ENCODE measurements at regions not wholly inside any gene's neighbourhood (a gene's known extent, or its start where the extent isn't known, plus 50 kb on each side); places are given as distances from the start of the nearest gene placed in this dataset.

DNA sequence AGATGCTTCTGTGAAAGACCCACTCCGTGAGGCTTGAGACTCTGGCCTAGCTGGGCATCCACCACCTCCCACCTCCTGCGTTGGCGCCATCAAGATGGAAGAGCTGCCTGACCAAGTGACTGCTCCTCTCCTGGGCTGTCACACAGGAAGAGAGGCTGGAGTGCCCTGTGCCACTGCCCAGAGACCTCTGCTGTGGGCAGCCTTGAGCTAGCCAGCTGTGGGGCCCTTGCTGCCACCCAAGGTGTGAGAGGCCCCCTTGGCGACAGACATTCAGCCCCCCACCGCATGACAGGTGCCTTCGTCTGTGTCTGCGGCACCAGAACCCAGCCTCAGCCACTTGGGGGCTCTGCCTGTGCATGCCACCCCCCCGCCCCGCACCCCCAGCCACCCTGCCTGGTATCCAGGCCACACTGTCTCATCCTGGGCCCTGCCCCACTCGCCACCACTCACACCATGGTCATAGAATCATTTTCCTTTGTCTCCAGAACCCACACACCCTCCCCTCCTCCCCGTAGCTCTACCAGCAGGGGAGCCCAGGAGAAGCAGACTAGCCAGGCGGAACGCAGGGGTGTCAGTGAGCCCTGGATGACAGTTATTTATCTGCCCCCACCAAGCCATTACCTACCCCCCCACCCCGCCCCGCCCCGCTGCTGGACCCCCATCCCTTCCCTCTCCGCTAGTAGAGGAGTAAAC is 120.9 kb upstream of the LHX1 start:
- no peak for TF ChIP-seq ZNF274 (IDR thresholded peaks at IDR 0.05; ENCODE audit: low read depth, low read length)
- TF ChIP-seq YY1 (IDR thresholded peaks at IDR 0.05; ENCODE audit: insufficient read depth, insufficient read length): no peak
- no peak for TF ChIP-seq SUZ12 (IDR thresholded peaks at IDR 0.05; ENCODE audit: extremely low read depth, insufficient read depth, insufficient read length)

All from NT2/D1 (cell line).